B cell (primary cell): ENCODE measurements at regions not wholly inside any gene's neighbourhood (a gene's known extent, or its start where the extent isn't known, plus 50 kb on each side); places are given as distances from the start of the nearest gene placed in this dataset.

Experiments
- ATAC-seq: fragments of 200-7000 bp; cut with Tn5 transposase; one replicate; pipeline ENCODE4 v1.10.0; 2021; ENCODE audit warnings: low read depth, mild to moderate bottlenecking, moderate number of reproducible peaks, moderate library complexity
- CTCF ChIA-PET: fragments of 350-600 bp; sonication (Branson Sonifier 250); formaldehyde crosslinking; loops from one replicate; lab custom pipeline; 2021; ENCODE audit warnings: antibody characterized with exemption, inconsistent platforms; lab: Charles Lee
- POLR2A ChIA-PET: fragments of 350-600 bp; sonication (Branson Sonifier 250); formaldehyde crosslinking; loops from one replicate; lab custom pipeline; 2021; ENCODE audit warnings: antibody characterized with exemption; lab: Charles Lee
- DNase-seq: peaks from one replicate; pipeline ENCODE4 v3.0.0; 2013
- H2AFZ ChIP-seq: 2 replicates; pipeline ENCODE4 v1.6.1; 2012; ENCODE audit warnings: mild to moderate bottlenecking, low read depth, low read length; ENCODE audit not compliant: insufficient read depth, poor library complexity, severe bottlenecking
- H3K27ac ChIP-seq, 2 donors: 1 replicate in 1 of 2; 2 replicates in 1 of 2; pipeline ENCODE4 v1.5.1; 2012 to 2013; ENCODE audit warnings: low read length in 2 of 2, mild to moderate bottlenecking in 2 of 2, moderate library complexity in 1 of 2
- H3K27me3 ChIP-seq, 4 experiments: fragments of 200-600 bp in 1 of 4; sonication (generic) in 1 of 4; replicated peaks in 1 of 4; 1 replicate in 2 of 4; 2 replicates in 2 of 4; pipeline versions ENCODE4 v1.6.1 to v1.7.0; 2013 to 2016; ENCODE audit warnings: low read length in 3 of 4, mild to moderate bottlenecking in 2 of 4, mixed read lengths in 1 of 4, moderate library complexity in 1 of 4; ENCODE audit not compliant: insufficient read depth in 4 of 4, control insufficient read depth in 3 of 4; ENCODE audit errors: control extremely low read depth in 1 of 4
- H3K36me3 ChIP-seq, 2 experiments: replicated peaks in 1 of 2; 1 replicate in 1 of 2; 2 replicates in 1 of 2; pipeline versions ENCODE4 v1.6.1 to v1.7.1; 2013; ENCODE audit warnings: low read length in 1 of 2; ENCODE audit not compliant: insufficient read depth in 2 of 2, control insufficient read depth in 1 of 2; ENCODE audit errors: control extremely low read depth in 1 of 2, extremely low read depth in 1 of 2
- H3K4me1 ChIP-seq, 2 donors: fragments of 200-600 bp in 1 of 2; sonication (generic) in 1 of 2; 1 replicate in 1 of 2; 2 replicates in 1 of 2; pipeline versions ENCODE4 v1.5.1 to v1.6.1; 2013 to 2017; ENCODE audit warnings: low read length in 2 of 2; ENCODE audit not compliant: control insufficient read depth in 2 of 2, insufficient read depth in 2 of 2
- H3K4me2 ChIP-seq: replicated peaks from 2 replicates; pipeline ENCODE3; 2012; ENCODE audit warnings: mild to moderate bottlenecking, low read depth, low read length; ENCODE audit not compliant: poor library complexity, severe bottlenecking
- H3K4me3 ChIP-seq, 5 experiments: fragments of 200-600 bp in 1 of 5; sonication (generic) in 1 of 5; 1 replicate in 3 of 5; 2 replicates in 2 of 5; pipeline versions ENCODE4 v1.5.1 to v1.7.0; 2011 to 2016; ENCODE audit warnings: low read length in 4 of 5, mild to moderate bottlenecking in 4 of 5, low read depth in 2 of 5, control low read depth in 1 of 5, moderate library complexity in 1 of 5; ENCODE audit not compliant: insufficient read depth in 1 of 5; ENCODE audit errors: control extremely low read depth in 1 of 5, extremely low read depth in 1 of 5
- H3K79me2 ChIP-seq: fragments of 200-600 bp; sonication (generic); one replicate; pipeline ENCODE4 v1.6.0; 2016; ENCODE audit warnings: low read length; ENCODE audit not compliant: control insufficient read depth, insufficient read depth
- H3K9ac ChIP-seq: fragments of 200-600 bp; sonication (generic); 2 replicates; pipeline ENCODE4 v1.6.1; 2017; ENCODE audit warnings: mild to moderate bottlenecking, low read length, moderate library complexity
- H3K9me3 ChIP-seq, 3 donors: one replicate each; pipeline versions ENCODE4 v1.6.1 to v1.7.1; 2013; ENCODE audit warnings: low read length in 2 of 3; ENCODE audit not compliant: control insufficient read depth in 2 of 3, insufficient read depth in 1 of 3; ENCODE audit errors: control extremely low read depth in 1 of 3
- H4K20me1 ChIP-seq: 2 replicates; pipeline ENCODE4 v1.6.0; 2012; ENCODE audit warnings: mild to moderate bottlenecking, low read length; ENCODE audit not compliant: insufficient read depth, control insufficient read depth, poor library complexity, severe bottlenecking
- H3K27ac Mint-ChIP-seq: one replicate; pipeline ENCODE4 v1.8.0; 2021; ENCODE audit warnings: mixed read lengths
- H3K27me3 Mint-ChIP-seq: one replicate; pipeline ENCODE4 v1.8.0; 2021; ENCODE audit warnings: mixed read lengths
- H3K4me1 Mint-ChIP-seq: one replicate; pipeline ENCODE4 v1.8.0; 2021; ENCODE audit warnings: mixed read lengths
- H3K4me3 Mint-ChIP-seq: one replicate; pipeline ENCODE4 v1.8.0; 2021; ENCODE audit warnings: mixed read lengths
- H3K9me3 Mint-ChIP-seq: one replicate; pipeline ENCODE4 v1.8.0; 2022; ENCODE audit warnings: mixed read lengths; ENCODE audit not compliant: insufficient read depth
- CTCF ChIP-seq: fragments of 200-600 bp; IDR thresholded peaks from one replicate; pipeline ENCODE4 v1.8.0; 2022; ENCODE audit warnings: antibody characterized with exemption, mild to moderate bottlenecking
- EZH2 ChIP-seq: IDR thresholded peaks from 2 replicates; pipeline ENCODE4 v1.6.1; 2012; ENCODE audit warnings: borderline replicate concordance, low read depth, mild to moderate bottlenecking, moderate library complexity, low read length; ENCODE audit not compliant: insufficient read depth, poor library complexity, severe bottlenecking
- WGBS: methylation state at CpG from one replicate; pipeline ENCODE4 v1.1.5; 2013; ENCODE audit warnings: missing lambda C conversion rate; ENCODE audit not compliant: insufficient coverage; 5-methylcytosine and 5-hydroxymethylcytosine counted together
- intact Hi-C: fragments of 100-400 bp; cut with micrococcal nuclease; formaldehyde crosslinking; loops from one replicate; pipeline ENCODE4 v1.10.0; 2022

GRCh38 chr4:169342906-169343564, 72.3 kb upstream of the SH3RF1 start:
- no peaks in the 10 kb centered on the region for H4K20me1 ChIP-seq
- H3K9ac ChIP-seq: no peak overlapping the region
- POLR2A ChIA-PET: no interaction called here
- no peaks in the 10 kb centered on the region for H3K9me3 Mint-ChIP-seq
- no peaks in the 10 kb centered on the region for H3K27me3 Mint-ChIP-seq
- H2AFZ ChIP-seq: no peak overlapping the region
- no peak overlapping the region for H3K27ac ChIP-seq
- intact Hi-C loops: no loop called here
- H3K9me3 ChIP-seq: no peaks in the 10 kb centered on the region
- no peaks in the 10 kb centered on the region for H3K4me1 Mint-ChIP-seq
- no peaks in the 10 kb centered on the region for H3K27me3 ChIP-seq
- H3K4me3 Mint-ChIP-seq: no peak overlapping the region
- H3K4me3 ChIP-seq: no peak overlapping the region
- DNase-seq (no peak), ATAC-seq (no peak)
- no peak overlapping the region for H3K27ac Mint-ChIP-seq
- CTCF ChIA-PET: no interaction called here
- H3K4me2 ChIP-seq: no peak overlapping the region
- no peaks in the 10 kb centered on the region for H3K4me1 ChIP-seq
- no peak for TF ChIP-seq CTCF
- TF ChIP-seq EZH2: no peak
- no peaks in the 10 kb centered on the region for H3K36me3 ChIP-seq
- no peaks in the 10 kb centered on the region for H3K79me2 ChIP-seq

GRCh38 chr4:169342159-169342860, 71.6 kb upstream of the SH3RF1 start:
- no peak overlapping the region for H3K9ac ChIP-seq
- no peak overlapping the region for H3K27ac Mint-ChIP-seq
- no peak for ATAC-seq
- H3K27ac ChIP-seq: no peak overlapping the region
- no peaks in the 10 kb centered on the region for H3K9me3 Mint-ChIP-seq
- no peak overlapping the region for H3K4me2 ChIP-seq
- CTCF ChIA-PET: interaction anchor here (1.0 kb wide), 1 partner anchor 35 kb away, joined by 4 read pairs; no protein-coding TSS in a partner anchor
- no peaks in the 10 kb centered on the region for H3K4me1 ChIP-seq
- H3K27me3 ChIP-seq: no peaks in the 10 kb centered on the region
- no peak overlapping the region for H2AFZ ChIP-seq
- no peaks in the 10 kb centered on the region for H3K79me2 ChIP-seq
- DNase-seq: no peak
- no peaks in the 10 kb centered on the region for H3K9me3 ChIP-seq
- intact Hi-C loops: no loop called here
- no peaks in the 10 kb centered on the region for H3K36me3 ChIP-seq
- POLR2A ChIA-PET: no interaction called here
- no peaks in the 10 kb centered on the region for H3K27me3 Mint-ChIP-seq
- H3K4me1 Mint-ChIP-seq: no peaks in the 10 kb centered on the region
- H3K4me3 Mint-ChIP-seq: no peak overlapping the region
- no peak overlapping the region for H3K4me3 ChIP-seq
- H4K20me1 ChIP-seq: no peaks in the 10 kb centered on the region
- WGBS: 100% methylated on average over 2 of the region's 3 CpGs
- TF ChIP-seq CTCF (no peak), EZH2 (no peak)
